ENCODE measurements at regions not wholly inside any gene's neighbourhood (a gene's known extent, or its start where the extent isn't known, plus 50 kb on each side); places are given as distances from the start of the nearest gene placed in this dataset.

DNA sequence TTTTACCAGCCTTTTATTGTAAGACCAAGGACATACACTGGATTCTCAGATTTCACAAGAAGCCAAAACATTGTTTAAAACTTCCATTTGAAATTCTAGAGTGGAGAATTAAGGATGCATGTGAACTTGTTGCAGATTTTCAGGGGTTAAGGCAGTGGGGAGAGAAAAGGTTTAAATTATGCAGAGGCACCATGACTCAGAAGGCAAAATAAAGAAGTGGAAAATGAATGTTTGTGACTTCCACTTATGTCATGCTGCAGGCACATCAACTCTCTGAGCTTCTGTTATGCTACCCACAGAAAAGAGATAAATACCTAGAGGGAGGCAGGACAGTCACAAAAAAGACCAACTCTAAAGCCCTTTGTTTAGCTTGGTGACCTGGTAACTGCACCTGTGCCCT lies 84.4 kb upstream of the BET1 start:
- ATAC-seq (replicated peaks), result no peak
- no peaks in the 10 kb centered on the region for H3K36me3 Mint-ChIP-seq (ENCODE audit: low read depth)

DNA sequence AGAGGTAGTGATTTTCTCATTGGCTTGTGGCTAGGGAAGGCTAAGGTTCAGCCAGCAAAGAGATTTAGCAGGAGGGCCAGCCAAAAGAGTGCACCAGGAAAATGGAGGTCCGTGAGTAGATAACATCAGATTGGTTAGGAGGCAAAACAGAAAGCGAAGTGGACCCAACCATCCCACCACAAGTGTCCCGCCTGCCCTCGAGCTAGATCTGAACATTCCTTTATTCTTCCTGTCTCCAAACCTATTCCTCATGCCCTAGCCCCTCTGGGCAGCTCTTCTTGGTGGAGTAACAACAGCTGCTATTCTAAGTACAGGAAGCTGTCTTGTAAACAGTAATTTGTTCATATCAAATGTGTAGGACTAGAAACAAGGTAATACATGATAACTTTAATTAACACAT lies 85.7 kb upstream of the BET1 start:
- H3K27me3 Mint-ChIP-seq, result peaks cover 27% of the 10 kb centered on the region
- H3K9me3 Mint-ChIP-seq, result no peaks in the 10 kb centered on the region
- no peaks in the 10 kb centered on the region for H3K36me3 Mint-ChIP-seq (ENCODE audit: low read depth)
- no peak overlapping the region for H3K27ac Mint-ChIP-seq
- ATAC-seq (replicated peaks), result no peak
- H3K4me1 Mint-ChIP-seq, result peaks cover 4% of the 10 kb centered on the region
- no peak overlapping the region for H3K4me3 Mint-ChIP-seq

More for the DNA sequence above, 84.4 kb upstream of the BET1 start:
- Mint-ChIP-seq H3K4me1 (peaks cover 4% of the 10 kb centered on the region), H3K4me3 (no peak overlapping the region), H3K27ac (no peak overlapping the region), H3K9me3 (no peaks in the 10 kb centered on the region), H3K27me3 (peaks cover 27% of the 10 kb centered on the region)

DNA sequence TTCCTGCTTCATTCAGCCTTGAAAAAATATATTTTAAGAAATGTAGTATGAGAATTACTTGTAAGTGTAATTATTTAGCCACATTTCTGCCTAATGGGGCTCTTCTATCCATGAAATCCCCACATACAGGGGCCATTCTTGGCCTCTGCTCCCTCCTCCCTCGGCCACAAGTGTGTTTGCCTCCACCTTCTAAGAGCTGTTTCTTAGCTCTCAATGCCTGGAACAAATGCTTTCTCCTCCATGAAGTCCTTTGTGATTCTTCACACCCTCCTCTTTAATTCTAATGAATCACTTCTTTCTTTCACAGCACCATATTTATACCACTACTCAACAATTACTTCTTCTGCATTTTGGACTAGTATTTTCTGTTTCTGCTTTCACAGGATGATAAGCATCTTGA lies 88.8 kb upstream of the BET1 start:
- no peak for ATAC-seq (replicated peaks)
- Mint-ChIP-seq H3K4me3 (no peak overlapping the region), H3K4me1 (no peaks in the 10 kb centered on the region), H3K9me3 (no peaks in the 10 kb centered on the region), H3K27ac (no peak overlapping the region), H3K36me3 (ENCODE audit: low read depth) (no peaks in the 10 kb centered on the region), H3K27me3 (peaks cover 30% of the 10 kb centered on the region)

DNA sequence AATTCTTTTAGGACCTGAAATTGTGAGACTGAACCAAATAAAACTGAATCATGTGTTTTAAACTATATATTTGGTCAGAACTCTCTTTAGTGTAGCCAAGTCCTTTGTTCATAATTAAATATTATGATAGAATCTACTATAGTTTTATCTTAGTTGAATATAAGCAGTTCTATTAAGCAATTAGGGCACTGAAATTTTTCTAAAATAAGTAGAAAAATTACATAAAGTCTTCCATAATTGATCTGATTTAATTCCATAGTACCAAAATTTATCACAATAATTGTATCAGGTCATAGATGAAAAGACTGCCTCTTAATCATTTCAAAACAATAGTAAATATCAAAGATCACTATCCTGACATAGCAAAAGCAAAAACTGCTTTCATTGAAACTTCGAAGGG lies 90.1 kb upstream of the BET1 start:
- H3K36me3 Mint-ChIP-seq (ENCODE audit: low read depth), result no peaks in the 10 kb centered on the region
- H3K27ac Mint-ChIP-seq, result no peak overlapping the region
- ATAC-seq (replicated peaks), result no peak
- no peak overlapping the region for H3K4me3 Mint-ChIP-seq
- no peaks in the 10 kb centered on the region for H3K9me3 Mint-ChIP-seq
- no peaks in the 10 kb centered on the region for H3K4me1 Mint-ChIP-seq
- H3K27me3 Mint-ChIP-seq, result peaks cover 19% of the 10 kb centered on the region

DNA sequence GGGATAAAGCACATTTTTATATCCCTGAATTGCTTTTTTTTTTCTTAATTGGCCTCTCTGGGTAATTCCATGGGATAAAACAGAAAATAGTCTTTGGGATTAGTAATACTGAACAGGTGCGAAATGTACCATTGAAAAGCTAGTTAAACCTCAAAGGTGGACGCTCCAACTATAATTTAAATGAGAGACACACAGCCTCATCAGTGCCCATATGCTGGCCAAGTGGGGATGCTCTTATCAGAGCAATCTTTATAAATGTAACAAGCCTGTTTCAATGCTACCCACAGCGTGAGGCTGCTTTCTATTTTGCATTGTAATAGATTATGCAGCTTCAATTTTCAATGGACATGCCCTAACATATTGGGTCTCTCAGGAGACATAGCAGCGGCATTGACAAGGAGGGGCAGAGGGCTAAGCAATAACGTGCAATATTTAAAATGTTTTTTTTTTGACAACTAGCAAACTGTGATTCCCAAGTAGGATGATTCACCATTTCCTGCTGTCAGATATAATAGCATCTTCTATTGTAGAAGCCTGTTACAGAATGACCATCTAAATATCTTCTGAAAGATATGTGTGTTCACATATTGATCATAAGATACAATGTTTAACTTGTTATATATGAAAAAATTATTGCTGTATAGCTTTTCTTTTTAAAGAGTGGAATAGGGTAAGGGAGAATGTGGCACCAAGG lies 91.3 kb upstream of the BET1 start:
- Mint-ChIP-seq H3K4me1 (no peaks in the 10 kb centered on the region), H3K4me3 (no peak overlapping the region), H3K27me3 (peaks cover 12% of the 10 kb centered on the region), H3K36me3 (ENCODE audit: low read depth) (no peaks in the 10 kb centered on the region), H3K9me3 (no peaks in the 10 kb centered on the region), H3K27ac (no peak overlapping the region)
- no peak for ATAC-seq (replicated peaks)

DNA sequence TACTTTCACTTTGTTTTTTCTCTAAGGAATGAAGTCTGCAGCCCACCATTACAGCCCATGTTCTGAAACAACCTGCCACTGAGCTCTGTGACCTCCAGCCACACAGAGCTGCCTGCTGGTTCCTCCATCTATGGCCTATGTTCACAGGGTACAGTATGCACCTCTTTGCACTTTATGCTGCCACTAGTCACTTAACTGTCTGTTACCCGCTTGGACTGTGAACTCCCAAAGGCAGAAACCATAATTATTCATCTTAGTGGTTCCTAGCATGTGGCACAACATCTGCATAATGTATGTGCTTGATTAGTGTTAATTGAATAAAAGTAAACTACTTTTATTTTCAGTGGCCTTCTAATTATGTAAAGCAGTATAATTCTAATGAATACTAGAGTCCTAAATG lies 95.5 kb upstream of the BET1 start:
- no peak for ATAC-seq (replicated peaks)
- Mint-ChIP-seq H3K9me3 (no peaks in the 10 kb centered on the region), H3K4me3 (no peak overlapping the region), H3K4me1 (no peaks in the 10 kb centered on the region), H3K36me3 (ENCODE audit: low read depth) (no peaks in the 10 kb centered on the region), H3K27me3 (peaks cover 3% of the 10 kb centered on the region), H3K27ac (no peak overlapping the region)

DNA sequence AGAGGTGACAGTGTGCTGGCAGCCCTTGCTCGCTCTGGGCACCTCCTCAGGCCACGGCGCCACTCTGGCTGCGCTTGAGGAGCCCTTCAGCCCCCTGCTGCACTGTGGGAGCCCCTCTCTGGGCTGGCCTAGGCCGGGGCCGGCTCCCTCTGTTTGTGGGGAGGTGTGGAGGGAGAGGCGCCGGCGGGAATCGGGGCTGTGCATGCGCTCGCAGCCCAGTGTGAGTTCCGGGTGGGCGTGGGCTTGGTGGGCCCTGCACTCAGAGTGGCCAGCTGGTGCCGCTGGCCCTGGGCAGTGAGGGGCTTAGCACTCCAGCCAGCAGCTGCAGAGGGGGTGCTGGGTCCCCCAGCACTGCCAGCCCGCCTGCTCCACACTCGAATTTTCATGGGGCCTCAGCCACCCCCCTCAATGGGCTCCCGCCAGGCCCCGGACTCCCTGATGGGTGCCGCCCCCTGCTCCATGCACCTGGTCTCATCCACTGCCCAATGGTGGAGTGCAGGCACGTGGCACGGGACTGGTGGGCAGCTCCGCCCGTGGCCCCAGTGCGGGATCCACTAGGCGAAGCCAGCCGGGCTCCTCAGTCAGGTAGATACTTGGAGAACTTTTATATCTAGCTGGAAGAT lies 96.7 kb upstream of the BET1 start:
- no peaks in the 10 kb centered on the region for H3K36me3 Mint-ChIP-seq (ENCODE audit: low read depth)
- H3K9me3 Mint-ChIP-seq, result no peaks in the 10 kb centered on the region

DNA sequence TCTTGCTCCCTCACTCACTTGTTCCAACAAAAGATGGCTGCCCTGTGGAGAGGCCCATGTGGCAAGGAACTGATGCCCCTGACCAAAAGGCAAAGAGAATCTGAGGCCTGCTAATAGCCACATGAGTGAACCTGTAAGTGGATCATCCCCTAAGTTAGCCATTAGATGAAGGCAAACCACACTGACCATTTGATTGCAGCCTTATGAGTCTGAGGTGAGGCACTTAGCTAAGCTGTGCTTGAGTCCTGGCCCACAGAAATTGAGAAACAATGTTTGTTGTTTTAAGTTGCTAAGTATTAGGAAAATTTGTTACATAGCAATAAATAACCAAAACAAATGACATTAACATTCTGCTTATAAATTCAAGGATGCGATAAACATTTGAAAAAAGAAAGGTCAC lies 100.1 kb upstream of the BET1 start:
- Mint-ChIP-seq H3K4me1 (no peaks in the 10 kb centered on the region), H3K27ac (no peak overlapping the region), H3K27me3 (no peaks in the 10 kb centered on the region), H3K4me3 (no peak overlapping the region), H3K9me3 (no peaks in the 10 kb centered on the region), H3K36me3 (ENCODE audit: low read depth) (no peaks in the 10 kb centered on the region)
- no peak for ATAC-seq (replicated peaks)

More for the DNA sequence above, 96.7 kb upstream of the BET1 start:
- no peak for ATAC-seq (replicated peaks)
- Mint-ChIP-seq H3K4me3 (no peak overlapping the region), H3K4me1 (no peaks in the 10 kb centered on the region), H3K27me3 (peaks cover 3% of the 10 kb centered on the region), H3K27ac (no peak overlapping the region)

DNA sequence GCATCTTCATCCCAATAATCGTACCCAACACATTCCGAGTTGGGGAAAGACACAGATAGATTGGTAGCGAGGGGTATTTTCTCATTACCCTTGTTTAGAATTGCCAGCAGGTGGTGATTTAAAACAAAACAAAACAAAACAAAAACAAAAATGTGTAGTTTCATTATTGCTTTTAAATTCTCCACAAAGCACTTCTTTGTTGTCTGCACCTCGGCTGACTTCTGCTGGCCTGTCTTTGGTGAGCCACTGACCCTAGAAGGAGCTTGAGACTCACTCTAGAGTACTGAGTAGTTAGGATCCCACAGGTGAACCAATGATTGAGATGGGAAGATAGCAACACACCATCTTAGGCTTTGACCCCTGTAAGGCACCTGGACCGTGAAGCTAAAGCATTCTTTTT lies 105.4 kb upstream of the BET1 start:
- Mint-ChIP-seq H3K36me3 (ENCODE audit: low read depth) (no peaks in the 10 kb centered on the region), H3K27me3 (no peaks in the 10 kb centered on the region), H3K4me3 (no peak overlapping the region), H3K27ac (no peak overlapping the region), H3K9me3 (no peaks in the 10 kb centered on the region), H3K4me1 (no peaks in the 10 kb centered on the region)
- ATAC-seq (replicated peaks), result no peak

DNA sequence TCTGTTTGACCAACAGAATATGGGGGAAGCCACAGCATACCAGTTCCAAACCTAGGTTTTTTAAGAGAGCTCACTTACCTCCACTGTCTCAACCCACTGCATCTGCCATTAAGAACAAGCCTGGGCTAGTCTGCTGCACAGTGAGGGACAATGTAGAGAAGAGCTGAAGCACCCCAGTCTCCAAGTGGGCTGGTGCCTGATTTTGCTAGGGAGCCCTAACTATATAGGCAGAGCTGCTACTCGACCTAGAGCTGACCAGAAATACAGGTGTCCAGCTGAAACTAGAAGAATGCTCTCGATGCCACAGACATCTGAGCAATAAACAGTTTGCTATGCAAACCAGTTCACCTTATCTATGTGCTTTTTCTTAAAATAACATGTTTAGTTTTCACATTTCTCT lies 106.9 kb upstream of the BET1 start:
- H3K36me3 Mint-ChIP-seq (ENCODE audit: low read depth), result no peaks in the 10 kb centered on the region
- no peaks in the 10 kb centered on the region for H3K9me3 Mint-ChIP-seq
- no peak for ATAC-seq (replicated peaks)
- no peaks in the 10 kb centered on the region for H3K27me3 Mint-ChIP-seq
- H3K27ac Mint-ChIP-seq, result no peak overlapping the region
- H3K4me1 Mint-ChIP-seq, result no peaks in the 10 kb centered on the region
- no peak overlapping the region for H3K4me3 Mint-ChIP-seq

DNA sequence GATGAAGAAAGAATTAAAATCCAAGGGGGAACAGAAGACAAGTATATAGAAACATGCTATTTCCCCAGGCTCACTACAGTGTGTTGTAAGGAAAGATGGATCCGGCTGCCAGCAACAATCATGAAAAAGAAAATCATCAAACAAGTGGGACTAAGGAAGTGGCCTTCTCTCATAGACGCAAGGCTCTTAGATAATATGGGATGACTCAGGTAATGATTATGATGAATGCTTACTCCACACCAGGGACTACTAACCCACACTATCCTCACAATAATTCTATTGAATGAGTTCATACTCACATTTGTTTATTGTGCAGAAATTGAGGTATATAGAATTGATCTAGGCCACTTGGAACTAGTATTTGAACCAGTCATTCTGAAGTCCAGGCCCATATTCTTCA lies 111.2 kb upstream of the BET1 start:
- H3K4me3 Mint-ChIP-seq, result no peak overlapping the region

DNA sequence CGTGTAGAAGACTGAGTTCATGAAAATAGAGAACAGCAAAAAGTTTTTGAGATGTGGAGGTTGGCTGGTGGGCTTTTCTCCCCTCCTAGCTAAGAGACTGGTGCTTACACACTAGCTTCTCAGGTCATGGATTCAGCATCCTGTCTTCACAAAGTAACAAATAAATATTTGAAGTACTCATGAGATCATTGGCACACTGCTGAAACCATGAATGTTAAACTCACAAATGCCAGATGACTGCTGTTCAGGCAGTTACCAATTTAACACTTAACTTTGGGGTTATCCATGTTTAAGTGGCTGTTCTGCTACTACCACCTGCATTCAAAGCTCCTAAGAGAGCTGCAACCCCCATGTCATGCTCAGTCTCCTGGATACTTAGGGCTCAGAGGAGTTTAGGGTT lies 119.0 kb upstream of the BET1 start:
- peaks cover 19% of the 10 kb centered on the region for H3K27me3 Mint-ChIP-seq
- no peaks in the 10 kb centered on the region for H3K9me3 Mint-ChIP-seq
- ATAC-seq (replicated peaks), result no peak
- H3K4me3 Mint-ChIP-seq, result no peak overlapping the region
- no peaks in the 10 kb centered on the region for H3K4me1 Mint-ChIP-seq
- no peak overlapping the region for H3K27ac Mint-ChIP-seq
- H3K36me3 Mint-ChIP-seq (ENCODE audit: low read depth), result no peaks in the 10 kb centered on the region

More for the DNA sequence above, 111.2 kb upstream of the BET1 start:
- H3K27me3 Mint-ChIP-seq, result peaks cover 4% of the 10 kb centered on the region
- H3K9me3 Mint-ChIP-seq, result no peaks in the 10 kb centered on the region
- no peaks in the 10 kb centered on the region for H3K4me1 Mint-ChIP-seq
- H3K36me3 Mint-ChIP-seq (ENCODE audit: low read depth), result no peaks in the 10 kb centered on the region
- H3K27ac Mint-ChIP-seq, result no peak overlapping the region
- no peak for ATAC-seq (replicated peaks)

DNA sequence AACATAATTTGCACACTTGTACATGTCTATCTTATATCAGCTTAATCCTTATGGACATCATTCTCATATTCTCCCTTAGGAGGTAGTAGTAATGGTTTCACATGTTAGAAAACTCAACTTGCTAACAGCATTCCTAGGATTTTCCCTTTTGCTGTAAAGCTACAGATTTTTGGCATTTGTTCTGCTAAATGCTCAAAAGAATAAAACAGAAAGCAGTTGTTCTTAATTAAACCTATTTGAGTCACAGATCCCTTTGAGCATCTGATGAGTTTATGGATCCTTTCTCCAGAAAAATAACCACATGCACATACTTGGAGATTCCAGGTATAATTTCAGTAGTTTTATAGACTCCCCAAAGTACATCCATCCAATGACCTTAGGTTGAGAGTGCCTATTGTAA lies 122.9 kb upstream of the BET1 start:
- ATAC-seq (replicated peaks), result no peak
- H3K27me3 Mint-ChIP-seq, result peaks cover 15% of the 10 kb centered on the region
- H3K4me1 Mint-ChIP-seq, result no peaks in the 10 kb centered on the region
- H3K36me3 Mint-ChIP-seq (ENCODE audit: low read depth), result no peaks in the 10 kb centered on the region
- no peak overlapping the region for H3K27ac Mint-ChIP-seq
- no peaks in the 10 kb centered on the region for H3K9me3 Mint-ChIP-seq
- H3K4me3 Mint-ChIP-seq, result no peak overlapping the region

DNA sequence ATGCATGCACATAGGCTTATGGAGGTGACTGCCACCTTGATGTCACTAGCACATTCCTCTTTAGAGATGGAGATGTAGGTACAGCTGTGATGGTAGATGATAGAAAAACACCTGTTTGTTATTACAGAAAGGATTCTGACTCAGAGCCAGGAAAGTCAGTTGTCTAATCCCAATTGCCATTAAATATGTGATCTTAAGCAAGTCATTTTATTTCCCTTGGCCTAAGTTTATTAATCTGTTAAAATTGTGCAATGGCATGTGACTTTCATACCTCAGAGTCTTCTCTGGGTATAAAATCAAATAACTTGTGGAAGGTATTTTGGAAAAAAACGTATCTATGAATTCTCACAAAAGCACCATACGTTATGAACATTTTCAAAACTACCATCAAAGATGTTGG lies 123.9 kb upstream of the BET1 start:
- Mint-ChIP-seq H3K4me1 (no peaks in the 10 kb centered on the region), H3K4me3 (no peak overlapping the region), H3K36me3 (ENCODE audit: low read depth) (no peaks in the 10 kb centered on the region), H3K27ac (no peak overlapping the region), H3K27me3 (peaks cover 10% of the 10 kb centered on the region), H3K9me3 (no peaks in the 10 kb centered on the region)
- no peak for ATAC-seq (replicated peaks)

DNA sequence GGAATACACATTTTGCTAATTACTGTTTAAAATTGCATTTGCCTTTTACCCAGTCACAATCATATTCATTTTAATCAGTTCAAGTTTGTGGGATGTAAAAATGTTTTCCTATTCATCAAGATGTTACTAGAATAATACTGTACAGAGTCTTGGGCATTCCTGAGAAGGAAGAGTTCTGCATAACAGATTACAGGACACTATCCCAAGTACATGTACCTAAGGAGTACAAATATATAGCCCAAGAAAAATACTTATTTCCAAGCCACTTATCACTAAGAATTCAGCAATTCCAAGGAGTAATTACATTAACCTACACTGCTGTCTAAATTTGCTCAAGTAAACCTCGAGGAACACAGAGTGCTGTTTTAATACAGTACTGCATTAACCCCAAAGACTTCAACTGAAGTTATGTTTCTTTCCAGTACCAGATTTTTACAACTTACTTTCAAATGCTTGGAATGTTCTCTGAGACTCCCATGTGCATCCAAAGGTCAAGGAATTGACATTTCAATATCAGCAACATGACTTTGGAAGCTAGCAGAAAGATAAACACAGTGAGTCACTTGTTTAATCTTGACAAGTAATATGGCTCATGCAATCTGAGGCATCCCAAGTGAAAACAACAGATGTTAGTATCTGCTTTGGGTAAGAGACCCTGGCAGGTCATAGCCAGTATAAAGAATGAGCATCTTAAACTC lies 125.4 kb upstream of the BET1 start:
- Mint-ChIP-seq H3K9me3 (no peaks in the 10 kb centered on the region), H3K36me3 (ENCODE audit: low read depth) (no peaks in the 10 kb centered on the region), H3K27ac (no peak overlapping the region), H3K4me1 (no peaks in the 10 kb centered on the region), H3K4me3 (no peak overlapping the region), H3K27me3 (peaks cover 10% of the 10 kb centered on the region)
- no peak for ATAC-seq (replicated peaks)
